ENCODE measurements at regions not wholly inside any gene's neighbourhood (a gene's known extent, or its start where the extent isn't known, plus 50 kb on each side); places are given as distances from the start of the nearest gene placed in this dataset.

DNA sequence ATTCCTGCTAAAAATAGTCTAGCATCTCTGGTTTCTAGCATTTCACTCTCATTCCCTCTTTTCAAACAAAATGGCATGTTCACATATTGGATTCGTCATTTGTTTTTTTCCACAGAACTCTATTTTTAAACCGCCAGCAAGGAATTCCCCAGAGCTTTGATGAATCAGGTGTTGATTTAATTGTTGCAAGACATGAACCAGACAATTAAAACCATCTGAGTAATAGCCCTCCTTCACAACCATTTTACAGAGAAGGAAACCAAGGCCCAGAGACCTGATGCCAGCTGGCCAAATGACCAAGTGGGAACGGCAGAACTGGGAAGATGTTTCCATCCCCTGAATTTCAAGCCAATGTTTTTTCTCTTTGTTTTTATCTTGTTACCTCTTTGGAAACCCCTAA lies 167.0 kb downstream of the CAAP1 start:
- TF ChIP-seq, protein P1, sequence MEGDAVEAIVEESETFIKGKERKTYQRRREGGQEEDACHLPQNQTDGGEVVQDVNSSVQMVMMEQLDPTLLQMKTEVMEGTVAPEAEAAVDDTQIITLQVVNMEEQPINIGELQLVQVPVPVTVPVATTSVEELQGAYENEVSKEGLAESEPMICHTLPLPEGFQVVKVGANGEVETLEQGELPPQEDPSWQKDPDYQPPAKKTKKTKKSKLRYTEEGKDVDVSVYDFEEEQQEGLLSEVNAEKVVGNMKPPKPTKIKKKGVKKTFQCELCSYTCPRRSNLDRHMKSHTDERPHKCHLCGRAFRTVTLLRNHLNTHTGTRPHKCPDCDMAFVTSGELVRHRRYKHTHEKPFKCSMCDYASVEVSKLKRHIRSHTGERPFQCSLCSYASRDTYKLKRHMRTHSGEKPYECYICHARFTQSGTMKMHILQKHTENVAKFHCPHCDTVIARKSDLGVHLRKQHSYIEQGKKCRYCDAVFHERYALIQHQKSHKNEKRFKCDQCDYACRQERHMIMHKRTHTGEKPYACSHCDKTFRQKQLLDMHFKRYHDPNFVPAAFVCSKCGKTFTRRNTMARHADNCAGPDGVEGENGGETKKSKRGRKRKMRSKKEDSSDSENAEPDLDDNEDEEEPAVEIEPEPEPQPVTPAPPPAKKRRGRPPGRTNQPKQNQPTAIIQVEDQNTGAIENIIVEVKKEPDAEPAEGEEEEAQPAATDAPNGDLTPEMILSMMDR (IDR thresholded peaks at IDR 0.05; ENCODE audit: low read depth, low read length): no peak
- no peak overlapping the region for H3K4me3 ChIP-seq (ENCODE audit: low read depth, low read length)
- in situ Hi-C loops (cut with HindIII; ENCODE audit: low sequenced_read_pairs): no loop called here
- DNase-seq (ENCODE audit: low read depth, low spot score): no peak

DNA sequence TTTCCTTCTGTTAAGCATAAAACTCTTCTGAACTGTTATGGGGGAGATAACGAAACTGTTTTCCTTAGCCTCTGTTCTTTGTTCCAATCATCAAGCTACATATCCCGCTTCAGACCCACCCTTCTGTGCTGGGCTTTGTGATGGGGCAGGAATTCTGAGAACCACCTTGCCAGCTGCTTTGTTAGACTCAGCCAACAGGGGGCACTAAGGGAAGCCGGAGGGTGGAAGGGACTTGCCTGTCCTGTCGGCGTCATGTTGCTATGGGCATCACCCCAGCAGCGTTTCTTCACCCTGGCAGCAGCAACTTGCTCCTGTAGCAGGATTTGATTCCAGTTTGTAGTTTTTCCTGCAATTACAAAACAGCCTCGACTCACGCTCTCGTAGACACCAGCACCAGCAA lies 169.1 kb downstream of the CAAP1 start:
- TF ChIP-seq, protein P1 (IDR thresholded peaks at IDR 0.05; ENCODE audit: low read depth, low read length): peak; percentile 43
- H3K4me3 ChIP-seq (ENCODE audit: low read depth, low read length): no peak overlapping the region

DNA sequence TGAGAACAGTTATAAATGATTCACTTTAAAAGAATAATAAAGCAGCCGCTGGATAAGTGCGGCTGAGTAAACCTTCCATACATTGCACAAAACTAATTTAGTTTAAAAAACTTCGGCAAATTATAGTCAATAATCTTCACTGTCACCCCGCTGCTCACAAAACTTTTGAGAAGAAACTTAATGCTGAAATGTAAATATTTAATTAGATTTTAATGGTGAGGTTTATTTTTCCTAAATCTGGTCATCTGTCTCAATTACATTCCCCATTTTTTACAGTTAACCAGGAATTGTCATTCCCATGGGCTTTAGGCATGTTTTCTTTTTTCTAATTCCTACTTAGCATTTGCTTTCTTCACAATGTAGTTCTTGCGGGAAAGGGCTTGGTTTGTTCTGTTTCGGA lies 169.8 kb downstream of the CAAP1 start:
- TF ChIP-seq, protein P1 (IDR thresholded peaks at IDR 0.05; ENCODE audit: low read depth, low read length): no peak
- in situ Hi-C loops (cut with HindIII; ENCODE audit: low sequenced_read_pairs): no loop called here
- no peak overlapping the region for H3K4me3 ChIP-seq (ENCODE audit: low read depth, low read length)

More for the DNA sequence above, 169.1 kb downstream of the CAAP1 start:
- in situ Hi-C loops (cut with HindIII; ENCODE audit: low sequenced_read_pairs): no loop called here
- DNase-seq (ENCODE audit: low read depth, low spot score): peak; percentile 5

DNA sequence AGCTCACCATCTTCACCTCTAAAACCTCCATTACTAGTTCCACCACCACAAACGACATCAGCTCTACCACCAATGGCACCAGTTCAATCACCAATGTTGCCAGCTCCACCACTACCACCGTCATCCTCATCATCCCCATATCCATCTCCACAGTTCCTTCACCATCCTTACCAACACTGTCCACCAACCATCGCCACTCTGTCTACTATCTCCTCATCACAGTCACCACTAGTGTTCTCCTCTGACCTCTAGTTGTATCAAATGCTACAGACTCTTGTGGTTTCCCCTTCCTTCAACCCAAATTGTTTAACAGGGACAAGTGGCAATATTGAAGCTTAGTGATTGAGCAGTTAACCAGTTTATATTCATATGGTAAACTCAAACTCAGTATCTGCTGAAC lies 182.6 kb downstream of the CAAP1 start:
- TF ChIP-seq, protein P1 (IDR thresholded peaks at IDR 0.05; ENCODE audit: low read depth, low read length): no peak
- in situ Hi-C loops (cut with HindIII; ENCODE audit: low sequenced_read_pairs): no loop called here
- no peak overlapping the region for H3K4me3 ChIP-seq (ENCODE audit: low read depth, low read length)
- no peak for DNase-seq (ENCODE audit: low read depth, low spot score)

More for the DNA sequence above, 169.8 kb downstream of the CAAP1 start:
- DNase-seq (ENCODE audit: low read depth, low spot score): no peak

DNA sequence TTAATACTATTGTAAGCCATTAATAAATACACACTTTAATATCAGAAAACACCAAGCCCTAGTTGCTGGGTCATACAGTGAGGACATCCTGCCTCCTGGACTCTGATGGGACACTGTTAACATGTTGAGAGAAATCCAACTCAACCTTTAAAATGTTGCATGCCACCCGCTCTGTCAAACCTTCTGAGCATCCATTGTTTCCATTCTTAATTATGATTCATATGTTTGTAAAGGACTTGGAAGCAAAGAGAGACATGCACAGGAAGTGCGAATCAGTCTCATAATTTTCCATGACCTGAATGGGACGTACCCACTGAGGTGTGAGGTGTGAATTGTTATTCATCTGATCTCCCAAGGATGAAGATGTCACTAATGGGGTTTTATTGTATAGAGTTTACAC lies 186.4 kb downstream of the CAAP1 start:
- H3K4me3 ChIP-seq (ENCODE audit: low read depth, low read length): no peak overlapping the region
- DNase-seq (ENCODE audit: low read depth, low spot score): no peak
- in situ Hi-C loops (cut with HindIII; ENCODE audit: low sequenced_read_pairs): no loop called here
- TF ChIP-seq, protein P1 (IDR thresholded peaks at IDR 0.05; ENCODE audit: low read depth, low read length): no peak

DNA sequence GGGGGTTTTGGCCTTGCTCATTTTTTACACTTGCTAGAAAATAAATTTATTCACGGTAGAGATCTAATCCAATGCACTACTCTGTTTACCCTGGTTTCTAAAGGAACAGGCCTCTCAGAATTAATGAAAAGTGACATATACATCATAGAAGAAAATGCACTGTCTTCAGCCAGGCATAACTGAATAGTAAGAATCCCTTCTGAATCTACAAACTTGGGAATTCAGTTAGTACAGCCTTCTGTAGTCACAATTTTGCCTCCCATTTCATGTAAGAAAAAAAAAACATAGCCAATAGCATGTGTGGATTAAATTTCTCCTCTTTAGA lies 197.3 kb downstream of the CAAP1 start:
- TF ChIP-seq, protein P1 (IDR thresholded peaks at IDR 0.05; ENCODE audit: low read depth, low read length): no peak
- in situ Hi-C loops (cut with HindIII; ENCODE audit: low sequenced_read_pairs): no loop called here
- DNase-seq (ENCODE audit: low read depth, low spot score): no peak

More for the DNA sequence above, 197.3 kb downstream of the CAAP1 start:
- no peak overlapping the region for H3K4me3 ChIP-seq (ENCODE audit: low read depth, low read length)
